HG03135 (cell line): ENCODE measurements at regions not wholly inside any gene's neighbourhood (a gene's known extent, or its start where the extent isn't known, plus 50 kb on each side); places are given as distances from the start of the nearest gene placed in this dataset.

Source experiments
- ATAC-seq: cut with Tn5 transposase; IDR thresholded peaks from one replicate; pipeline ENCODE4 v1.9.1; 2021; ENCODE audit warnings: mild to moderate bottlenecking, moderate library complexity; ENCODE audit not compliant: unreplicated experiment

- ATAC-seq: peak; percentile 57
Measured at GRCh38 chr3:186413615-186414415, 51.8 kb upstream of the DGKG start.

- ATAC-seq: no peak
Measured at GRCh38 chr3:186411994-186412393, 50.0 kb upstream of the DGKG start.
